ENCODE measurements at regions not wholly inside any gene's neighbourhood (a gene's known extent, or its start where the extent isn't known, plus 50 kb on each side); places are given as distances from the start of the nearest gene placed in this dataset.

- no peaks in the 10 kb centered on the region for H3K9me3 ChIP-seq
- no peak for DNase-seq
- intact Hi-C loops (cut with DNase I; ENCODE audit: low total_unique reads) = no loop called here
Observed at GRCh38 chr9:111178331-111179055, 140.2 kb upstream of the LPAR1 start.

DNA sequence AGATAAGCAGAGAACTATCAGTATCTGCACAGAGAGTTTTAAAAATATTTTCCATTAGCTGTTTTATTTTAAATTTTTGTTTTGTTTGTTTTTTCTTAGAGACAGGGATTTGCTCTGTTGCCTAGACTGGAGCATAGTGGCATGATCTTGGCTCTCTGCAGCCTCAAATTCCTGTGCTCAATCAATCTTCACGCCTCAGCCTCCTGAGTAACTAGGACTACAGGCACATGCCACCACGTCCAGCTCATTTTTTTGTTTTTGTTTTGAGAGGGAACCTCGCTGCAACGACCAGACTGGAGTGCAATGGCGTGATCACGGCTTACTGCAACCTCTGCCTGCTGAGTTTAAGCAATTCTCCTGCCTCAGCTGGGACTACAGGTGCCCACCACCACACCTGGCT is 138.2 kb upstream of the LPAR1 start:
- TF ChIP-seq, protein P1, sequence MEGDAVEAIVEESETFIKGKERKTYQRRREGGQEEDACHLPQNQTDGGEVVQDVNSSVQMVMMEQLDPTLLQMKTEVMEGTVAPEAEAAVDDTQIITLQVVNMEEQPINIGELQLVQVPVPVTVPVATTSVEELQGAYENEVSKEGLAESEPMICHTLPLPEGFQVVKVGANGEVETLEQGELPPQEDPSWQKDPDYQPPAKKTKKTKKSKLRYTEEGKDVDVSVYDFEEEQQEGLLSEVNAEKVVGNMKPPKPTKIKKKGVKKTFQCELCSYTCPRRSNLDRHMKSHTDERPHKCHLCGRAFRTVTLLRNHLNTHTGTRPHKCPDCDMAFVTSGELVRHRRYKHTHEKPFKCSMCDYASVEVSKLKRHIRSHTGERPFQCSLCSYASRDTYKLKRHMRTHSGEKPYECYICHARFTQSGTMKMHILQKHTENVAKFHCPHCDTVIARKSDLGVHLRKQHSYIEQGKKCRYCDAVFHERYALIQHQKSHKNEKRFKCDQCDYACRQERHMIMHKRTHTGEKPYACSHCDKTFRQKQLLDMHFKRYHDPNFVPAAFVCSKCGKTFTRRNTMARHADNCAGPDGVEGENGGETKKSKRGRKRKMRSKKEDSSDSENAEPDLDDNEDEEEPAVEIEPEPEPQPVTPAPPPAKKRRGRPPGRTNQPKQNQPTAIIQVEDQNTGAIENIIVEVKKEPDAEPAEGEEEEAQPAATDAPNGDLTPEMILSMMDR (IDR thresholded peaks at IDR 0.05) = no peak
- TF ChIP-seq POLR2A (IDR thresholded peaks at IDR 0.05) = no peak
- no peak overlapping the region for H3K4me3 ChIP-seq
- intact Hi-C loops (cut with DNase I; ENCODE audit: low total_unique reads) = no loop called here
- DNase-seq = no peak
- H3K4me1 ChIP-seq = no peaks in the 10 kb centered on the region
- H3K27ac ChIP-seq = no peak overlapping the region
- 91 to 93% methylated on average over 6 of the region's 6 CpGs for WGBS, 2 donors
- no peaks in the 10 kb centered on the region for H3K27me3 ChIP-seq
- H3K36me3 ChIP-seq (ENCODE audit: low read depth, missing control alignments) = no peaks in the 10 kb centered on the region
- no peaks in the 10 kb centered on the region for H3K9me3 ChIP-seq

More at GRCh38 chr9:111178331-111179055, 140.2 kb upstream of the LPAR1 start:
- no peaks in the 10 kb centered on the region for H3K36me3 ChIP-seq (ENCODE audit: low read depth, missing control alignments)
- H3K27me3 ChIP-seq = no peaks in the 10 kb centered on the region
- WGBS, 2 donors = 64 to 67% methylated on average over 9 of the region's 9 CpGs
- no peak for TF ChIP-seq POLR2A (IDR thresholded peaks at IDR 0.05)
- TF ChIP-seq, protein P1 (IDR thresholded peaks at IDR 0.05) = no peak
- no peaks in the 10 kb centered on the region for H3K4me1 ChIP-seq
- no peak overlapping the region for H3K27ac ChIP-seq
- no peak overlapping the region for H3K4me3 ChIP-seq

DNA sequence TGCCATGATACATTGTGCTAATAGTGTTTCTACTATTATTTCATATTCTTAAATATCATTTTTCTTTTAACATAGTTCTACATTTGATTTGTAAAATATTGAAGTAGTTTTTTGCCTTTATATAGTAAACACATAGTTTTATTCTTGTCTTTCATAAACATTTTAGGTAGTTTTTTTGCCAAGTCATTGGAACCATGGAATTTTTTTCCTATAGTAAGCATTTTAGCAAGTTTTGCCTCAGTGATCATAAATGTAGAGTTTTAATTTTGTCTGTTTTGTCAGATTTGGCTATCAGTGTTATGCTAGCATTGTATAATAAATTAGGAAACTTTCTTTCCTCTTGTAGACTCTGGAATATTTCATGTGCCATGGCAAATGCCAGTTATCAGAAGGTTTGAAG is 137.1 kb upstream of the LPAR1 start:
- H3K4me3 ChIP-seq = no peak overlapping the region

GRCh38 chr9:111167341-111167740 is 129.1 kb upstream of the LPAR1 start:
- Histone ChIP-seq H3K36me3 (ENCODE audit: low read depth, missing control alignments) (no peaks in the 10 kb centered on the region), H3K27me3 (no peaks in the 10 kb centered on the region), H3K9me3 (no peaks in the 10 kb centered on the region), H3K4me1 (no peaks in the 10 kb centered on the region), H3K27ac (no peak overlapping the region), H3K4me3 (no peak overlapping the region)
- TF ChIP-seq, protein P1 (IDR thresholded peaks at IDR 0.05) = no peak
- TF ChIP-seq POLR2A (IDR thresholded peaks at IDR 0.05) = no peak
- intact Hi-C loops (cut with DNase I; ENCODE audit: low total_unique reads) = no loop called here
- 97% methylated on average over 2 of the region's 2 CpGs for WGBS, 2 donors
- DNase-seq = no peak

More for the DNA sequence above, 137.1 kb upstream of the LPAR1 start:
- no peak for DNase-seq
- TF ChIP-seq, protein P1 (IDR thresholded peaks at IDR 0.05) = no peak
- H3K27ac ChIP-seq = no peak overlapping the region
- H3K36me3 ChIP-seq (ENCODE audit: low read depth, missing control alignments) = no peaks in the 10 kb centered on the region
- H3K9me3 ChIP-seq = no peaks in the 10 kb centered on the region
- intact Hi-C loops (cut with DNase I; ENCODE audit: low total_unique reads) = no loop called here
- no peaks in the 10 kb centered on the region for H3K27me3 ChIP-seq
- no peaks in the 10 kb centered on the region for H3K4me1 ChIP-seq

Data from testis (tissue), 2 donors.